Activated CD8-positive, alpha-beta T cell treated with anti-CD3 and anti-CD28 coated beads for 36 hours (primary cell): ENCODE measurements at regions not wholly inside any gene's neighbourhood (a gene's known extent, or its start where the extent isn't known, plus 50 kb on each side); places are given as distances from the start of the nearest gene placed in this dataset.

Experiments used
- ATAC-seq: fragments of 200-7000 bp; cut with Tn5 transposase; one replicate; pipeline ENCODE4 v1.10.0; 2021; ENCODE audit warnings: mild to moderate bottlenecking, moderate library complexity
- CTCF ChIA-PET: fragments of 350-600 bp; sonication (Branson Sonifier 250); formaldehyde crosslinking; loops from one replicate; lab custom pipeline; 2021; ENCODE audit warnings: antibody characterized with exemption; lab: Charles Lee
- POLR2A ChIA-PET: fragments of 350-600 bp; sonication (Branson Sonifier 250); formaldehyde crosslinking; loops from one replicate; lab custom pipeline; 2021; ENCODE audit warnings: antibody characterized with exemption; lab: Charles Lee
- DNase-seq: peaks from one replicate; pipeline ENCODE4 v3.0.0-alpha.2; 2020
- H3K27ac Mint-ChIP-seq: one replicate; pipeline ENCODE4 v1.8.0; 2021; ENCODE audit warnings: mild to moderate bottlenecking, mixed read lengths
- H3K27me3 Mint-ChIP-seq: one replicate; pipeline ENCODE4 v1.8.0; 2021; ENCODE audit warnings: mixed read lengths
- H3K36me3 Mint-ChIP-seq: one replicate; pipeline ENCODE4 v1.8.0; 2021; ENCODE audit warnings: low read depth, mixed read lengths
- H3K4me1 Mint-ChIP-seq: one replicate; pipeline ENCODE4 v1.8.0; 2021; ENCODE audit warnings: low read depth, mixed read lengths
- H3K4me3 Mint-ChIP-seq: one replicate; pipeline ENCODE4 v1.8.0; 2021; ENCODE audit warnings: mild to moderate bottlenecking, moderate library complexity, mixed read lengths
- H3K9me3 Mint-ChIP-seq: one replicate; pipeline ENCODE4 v1.8.0; 2021; ENCODE audit warnings: mixed read lengths
- CTCF ChIP-seq: fragments of 200-600 bp; IDR thresholded peaks from one replicate; pipeline ENCODE4 v1.8.0; 2022; ENCODE audit warnings: antibody characterized with exemption, mild to moderate bottlenecking
- intact Hi-C: fragments of 100-400 bp; cut with micrococcal nuclease; formaldehyde crosslinking; loops from one replicate; pipeline ENCODE4 v1.10.0; 2022

DNA sequence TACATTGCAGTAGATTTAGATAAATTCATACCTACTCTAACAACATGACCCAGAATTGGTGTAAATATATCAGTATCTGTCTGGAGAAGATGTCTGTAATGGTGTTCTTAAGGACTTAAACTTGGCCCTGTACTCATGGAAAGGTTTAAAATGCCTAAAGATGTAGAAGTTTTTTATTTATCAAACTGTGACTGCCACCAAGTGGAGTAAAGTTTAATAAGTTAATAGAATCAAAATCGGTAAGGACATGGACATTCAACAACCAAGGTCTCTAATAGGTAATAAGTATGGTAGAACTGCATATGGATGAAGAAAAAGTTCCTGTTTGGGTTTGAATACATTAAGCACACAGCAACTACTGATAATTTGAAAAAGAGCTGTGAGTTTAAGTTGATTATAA lies 474.0 kb upstream of the NDST3 start:
- Mint-ChIP-seq H3K36me3 (no peaks in the 10 kb centered on the region), H3K4me3 (no peak overlapping the region)
- intact Hi-C loops, result no loop called here

DNA sequence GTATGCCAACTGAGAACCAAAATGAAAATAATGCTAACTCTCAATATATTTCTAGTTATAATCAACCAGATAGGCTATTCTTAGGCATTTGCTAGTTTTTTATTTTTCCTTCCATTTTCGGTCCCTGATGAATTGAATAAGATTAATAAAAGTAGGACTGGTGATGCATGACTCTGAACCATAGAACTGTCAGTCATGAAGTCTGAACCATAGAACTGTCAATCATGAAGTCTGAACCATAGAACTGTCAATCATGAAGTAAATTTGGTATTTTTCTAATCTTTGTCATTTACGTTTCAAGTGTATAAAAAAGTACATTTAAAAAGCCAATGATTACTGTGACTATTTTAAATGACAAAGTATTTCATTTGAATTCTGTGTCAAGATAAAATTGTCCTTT lies 460.2 kb upstream of the NDST3 start:
- Mint-ChIP-seq H3K27me3 (no peaks in the 10 kb centered on the region), H3K4me1 (no peaks in the 10 kb centered on the region), H3K36me3 (no peaks in the 10 kb centered on the region), H3K27ac (no peak overlapping the region), H3K9me3 (no peaks in the 10 kb centered on the region), H3K4me3 (no peak overlapping the region)
- ChIA-PET POLR2A (no interaction called here), CTCF (no interaction called here)
- intact Hi-C loops, result no loop called here
- TF ChIP-seq CTCF, result no peak
- DNase-seq, result no peak
- no peak for ATAC-seq

More for the DNA sequence above, 474.0 kb upstream of the NDST3 start:
- no peak for DNase-seq
- ChIA-PET POLR2A (no interaction called here), CTCF (no interaction called here)
- no peak for ATAC-seq
- H3K27me3 Mint-ChIP-seq, result no peaks in the 10 kb centered on the region
- peaks cover 1% of the 10 kb centered on the region for H3K9me3 Mint-ChIP-seq
- no peak overlapping the region for H3K27ac Mint-ChIP-seq
- no peaks in the 10 kb centered on the region for H3K4me1 Mint-ChIP-seq
- TF ChIP-seq CTCF, result no peak

DNA sequence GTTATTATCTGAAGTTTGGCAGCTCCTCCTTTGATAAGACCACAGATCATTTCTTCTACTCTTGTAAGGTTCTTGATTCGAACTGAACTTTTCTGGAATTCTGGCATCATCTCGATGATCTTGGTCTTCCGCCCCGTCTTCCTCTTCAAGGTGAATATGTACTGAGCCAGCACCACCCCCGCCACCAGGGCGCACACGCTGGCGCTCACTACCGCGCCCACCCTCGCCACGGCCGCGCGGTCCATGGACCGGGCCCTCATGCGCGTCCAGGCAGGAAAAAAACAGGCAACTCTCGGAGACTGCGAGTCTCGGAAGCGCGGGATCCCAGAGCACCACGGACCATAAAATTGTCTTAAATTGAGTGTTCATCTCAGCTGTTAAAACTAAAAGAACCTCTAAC lies 458.4 kb upstream of the NDST3 start:
- Mint-ChIP-seq H3K36me3 (no peaks in the 10 kb centered on the region), H3K27ac (no peak overlapping the region), H3K27me3 (no peaks in the 10 kb centered on the region), H3K9me3 (no peaks in the 10 kb centered on the region), H3K4me1 (no peaks in the 10 kb centered on the region), H3K4me3 (no peak overlapping the region)
- DNase-seq, result no peak
- ChIA-PET CTCF (no interaction called here), POLR2A (no interaction called here)
- intact Hi-C loops, result no loop called here
- TF ChIP-seq CTCF, result no peak
- ATAC-seq, result no peak

DNA sequence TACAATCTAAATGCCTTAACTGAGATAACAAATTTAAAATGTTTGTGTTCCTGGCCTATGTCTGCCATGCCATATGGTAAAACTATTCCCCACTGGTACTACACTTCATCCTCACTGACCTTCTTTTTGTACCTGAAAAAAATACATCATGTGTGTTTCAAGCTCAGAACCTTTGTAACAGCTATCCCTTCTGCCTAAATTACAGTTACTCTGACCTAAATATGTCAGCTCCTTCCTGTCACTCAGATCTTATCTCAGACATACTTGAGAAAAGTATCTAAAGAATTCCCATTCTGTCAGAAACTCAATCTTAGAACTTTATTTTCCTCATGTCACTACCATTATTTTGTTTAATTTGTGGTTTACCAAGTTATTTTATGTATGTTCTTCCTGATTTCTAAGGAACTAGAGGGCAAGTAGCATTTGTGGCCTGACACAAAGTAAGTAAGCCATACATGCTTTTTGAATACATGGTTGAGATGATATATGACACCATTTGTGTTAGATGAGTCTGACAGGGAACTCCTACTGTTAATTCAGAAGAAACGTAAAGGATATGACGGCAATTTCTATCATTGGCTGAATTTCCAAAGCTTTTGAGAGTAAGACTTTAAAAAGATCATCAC lies 456.5 kb upstream of the NDST3 start:
- Mint-ChIP-seq H3K4me1 (no peaks in the 10 kb centered on the region), H3K9me3 (no peaks in the 10 kb centered on the region), H3K4me3 (no peak overlapping the region), H3K36me3 (no peaks in the 10 kb centered on the region), H3K27me3 (no peaks in the 10 kb centered on the region), H3K27ac (no peak overlapping the region)
- CTCF ChIA-PET, result no interaction called here
- DNase-seq (no peak), ATAC-seq (no peak)
- POLR2A ChIA-PET, result no interaction called here
- no peak for TF ChIP-seq CTCF
- intact Hi-C loops, result no loop called here

DNA sequence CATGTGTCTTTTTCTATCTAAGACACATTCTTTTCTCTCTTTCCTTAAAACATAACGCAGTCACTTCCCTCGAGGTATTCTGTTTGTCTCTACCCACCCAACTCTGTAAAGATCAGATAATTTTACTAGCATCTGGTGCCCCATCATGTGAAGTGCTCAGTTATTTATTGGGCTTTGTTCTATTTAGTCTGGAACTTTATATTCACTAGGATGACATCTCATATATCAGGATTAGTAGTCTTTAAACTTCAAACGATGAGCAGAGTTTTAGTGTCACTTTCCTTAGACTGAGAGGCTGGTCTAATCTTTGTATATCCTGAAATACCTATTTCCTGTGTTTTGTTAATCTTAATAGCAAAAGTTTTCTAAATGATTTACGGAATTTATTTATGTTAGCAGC lies 445.5 kb upstream of the NDST3 start:
- H3K4me3 Mint-ChIP-seq, result no peak overlapping the region
- H3K4me1 Mint-ChIP-seq, result no peaks in the 10 kb centered on the region
- H3K27me3 Mint-ChIP-seq, result no peaks in the 10 kb centered on the region
- intact Hi-C loops, result no loop called here
- no peaks in the 10 kb centered on the region for H3K36me3 Mint-ChIP-seq
- POLR2A ChIA-PET, result interaction anchor here (0.6 kb wide), 1 partner anchor 34 kb away, joined by 3 read pairs; no protein-coding TSS in a partner anchor
- ATAC-seq (no peak), DNase-seq (no peak)
- CTCF ChIA-PET, result no interaction called here
- no peak overlapping the region for H3K27ac Mint-ChIP-seq
- no peak for TF ChIP-seq CTCF
- H3K9me3 Mint-ChIP-seq, result no peaks in the 10 kb centered on the region
